ENCODE measurements at regions not wholly inside any gene's neighbourhood (a gene's known extent, or its start where the extent isn't known, plus 50 kb on each side); places are given as distances from the start of the nearest gene placed in this dataset.
"Not testable (repeated sequence)": the region's sequence is repeated elsewhere in the genome, so short reads cannot be mapped to it uniquely, and the experiment has no call there.

DNA sequence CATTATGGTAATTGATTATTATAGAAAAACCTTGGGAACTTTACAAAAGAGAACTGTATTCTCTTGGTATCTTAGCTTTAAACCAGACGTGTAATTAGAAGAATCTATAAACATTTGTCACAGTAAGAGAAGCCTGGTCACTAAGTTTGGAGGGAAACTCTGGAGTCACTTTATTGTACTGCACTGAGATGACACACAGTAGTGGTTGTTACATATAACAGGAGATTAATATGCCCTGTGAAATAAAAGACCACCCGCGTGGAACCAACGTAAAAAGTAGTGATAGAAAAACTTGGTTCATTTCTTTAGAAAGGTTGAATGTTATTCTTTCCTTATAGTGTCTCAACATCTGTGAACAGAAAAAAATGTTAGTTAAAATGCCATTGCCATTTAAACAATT, 416.1 kb downstream of the MDFIC start:
- no peak for DNase-seq

DNA sequence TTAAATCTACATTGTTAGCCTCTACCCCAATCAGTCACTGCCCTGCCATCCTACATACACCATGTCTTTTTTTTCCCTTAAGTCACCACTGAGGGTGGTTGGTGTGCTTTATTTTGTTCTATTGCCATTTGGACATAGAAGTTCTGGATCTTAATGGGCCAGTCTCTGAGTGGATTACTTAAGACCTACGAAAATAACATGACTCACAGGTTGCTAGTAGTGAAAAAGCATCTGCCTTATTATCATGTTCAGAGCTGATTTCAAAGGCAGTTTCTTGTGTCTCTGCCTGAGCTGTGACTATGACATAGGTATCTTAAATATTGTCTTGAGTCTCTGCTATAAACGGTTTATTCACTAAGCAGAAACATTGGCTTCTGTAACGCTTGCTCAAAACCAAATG, 410.8 kb downstream of the MDFIC start:
- DNase-seq = no peak

DNA sequence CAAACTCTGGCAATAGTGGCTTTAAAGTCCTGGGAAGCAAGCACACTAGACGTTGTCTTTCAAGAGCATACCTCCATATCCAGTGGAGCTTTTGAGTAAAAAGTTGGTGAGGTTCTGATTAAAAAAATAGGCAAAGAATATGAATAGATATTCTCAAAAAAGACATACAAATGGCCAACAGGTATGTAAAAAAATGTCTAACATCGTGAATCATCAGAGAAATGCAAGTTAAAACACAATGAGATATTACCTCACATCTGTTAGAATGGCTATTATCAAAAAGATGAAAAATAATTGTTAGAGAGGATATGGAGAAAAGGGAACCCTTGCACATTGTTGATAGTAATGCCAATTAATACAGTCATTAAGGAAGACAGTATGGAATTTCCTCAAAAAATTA, 407.1 kb downstream of the MDFIC start:
- DNase-seq = no peak

DNA sequence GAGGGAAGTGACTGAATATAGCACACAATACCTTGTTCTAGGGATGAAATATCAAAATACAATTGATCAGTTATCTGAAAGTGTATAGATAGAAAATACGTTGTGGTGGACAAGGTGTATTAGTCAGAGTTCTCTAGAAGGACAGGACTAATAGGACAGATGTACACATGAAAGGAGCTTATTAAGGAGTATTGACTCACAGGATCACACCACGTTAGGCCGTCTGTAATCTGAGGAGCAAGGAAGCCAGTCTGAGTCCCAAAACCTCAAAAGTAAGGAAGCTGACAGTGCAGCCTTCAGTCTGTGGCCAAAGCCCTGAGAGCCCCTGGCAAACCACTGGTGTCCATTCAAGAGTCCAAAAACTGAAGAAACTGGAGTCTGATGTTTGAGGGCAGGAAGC, 406.1 kb downstream of the MDFIC start:
- DNase-seq = no peak

- no peak for DNase-seq
Observed at GRCh38 chr7:115327326-115327725, 405.4 kb downstream of the MDFIC start.

DNA sequence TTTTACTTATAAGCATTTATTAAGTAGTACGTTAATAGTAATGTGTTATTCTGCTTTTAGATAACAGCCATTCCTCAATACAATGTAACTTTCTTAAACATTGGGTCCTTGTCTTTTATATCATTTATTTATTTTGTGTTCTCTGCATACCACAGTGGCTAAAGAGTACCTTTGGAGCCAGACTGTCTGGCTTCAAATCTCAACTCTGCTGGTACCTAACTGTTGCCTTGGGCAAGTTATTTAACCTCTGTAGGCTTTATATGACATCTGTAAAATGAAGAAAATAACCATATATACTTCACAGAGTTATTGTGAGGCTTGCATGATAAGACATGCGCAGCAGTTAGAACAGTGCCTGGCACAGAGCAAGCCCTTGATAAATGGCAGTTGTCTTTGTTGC, 397.6 kb downstream of the MDFIC start:
- DNase-seq = no peak

DNA sequence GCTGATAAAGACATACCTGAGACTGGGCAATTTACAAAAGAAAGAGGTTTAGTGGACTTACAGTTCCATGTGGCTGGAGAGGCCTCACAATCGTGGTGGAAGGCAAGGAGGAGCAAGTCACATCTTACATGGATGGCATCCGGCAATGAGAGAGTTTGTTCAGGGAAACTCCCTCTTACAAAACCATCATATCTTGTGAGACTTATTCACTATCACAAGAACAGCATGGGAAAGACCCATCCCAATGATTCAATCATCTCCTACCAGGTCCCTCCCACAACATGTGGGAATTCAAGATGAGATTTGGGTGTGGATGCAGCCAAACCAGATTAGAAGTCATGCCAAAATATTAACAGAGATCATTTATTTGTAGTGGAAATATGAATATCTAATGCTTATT, 388.4 kb downstream of the MDFIC start:
- DNase-seq = not testable (repeated sequence)

DNA sequence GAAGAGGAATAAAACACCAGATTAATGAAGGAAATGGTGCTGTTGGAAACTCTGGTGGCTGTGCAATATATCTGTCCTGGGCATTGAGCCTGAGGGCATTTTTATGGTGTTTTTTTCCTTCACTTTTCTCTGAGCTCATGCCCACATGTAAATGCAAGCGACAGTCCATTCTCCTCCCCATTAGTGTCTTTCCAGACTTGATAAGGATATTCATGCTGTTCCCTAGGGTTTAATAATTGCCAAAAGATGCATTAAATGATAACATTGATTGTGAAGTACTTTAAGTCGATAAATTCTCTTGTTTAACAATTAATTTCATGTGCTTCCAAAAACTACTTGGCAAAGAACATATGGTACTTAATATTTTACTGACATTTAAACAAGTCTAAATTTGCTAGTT, 384.7 kb downstream of the MDFIC start:
- DNase-seq = no peak

DNA sequence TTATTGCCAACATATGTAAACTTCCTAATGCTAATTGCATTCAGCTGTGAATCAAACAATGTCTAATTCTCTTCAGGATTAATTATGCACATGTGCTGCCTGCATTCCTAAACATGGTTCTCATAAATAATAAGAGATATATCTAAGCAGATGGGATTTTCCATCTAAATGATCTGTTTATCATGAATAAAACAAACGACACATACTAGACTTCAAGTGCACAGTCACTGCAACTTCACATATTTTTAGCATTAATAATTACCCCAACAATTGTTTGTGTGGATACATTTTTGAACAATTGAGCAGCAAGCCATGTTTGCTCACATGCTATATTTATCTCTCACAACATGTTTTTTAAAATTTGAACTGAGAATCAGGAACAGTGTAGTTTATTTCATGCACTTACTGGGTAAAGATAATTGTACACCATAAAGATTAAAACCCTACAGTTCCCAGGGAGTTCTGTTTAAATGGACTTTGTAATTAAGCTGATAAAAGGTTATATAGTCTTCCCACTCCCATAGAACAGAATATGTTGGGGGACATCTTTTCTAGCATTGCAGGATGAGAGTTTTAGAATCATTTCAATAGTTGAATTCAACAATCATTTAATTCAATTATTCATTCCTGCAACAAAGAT, 378.5 kb downstream of the MDFIC start:
- DNase-seq = peak; percentile 52

DNA sequence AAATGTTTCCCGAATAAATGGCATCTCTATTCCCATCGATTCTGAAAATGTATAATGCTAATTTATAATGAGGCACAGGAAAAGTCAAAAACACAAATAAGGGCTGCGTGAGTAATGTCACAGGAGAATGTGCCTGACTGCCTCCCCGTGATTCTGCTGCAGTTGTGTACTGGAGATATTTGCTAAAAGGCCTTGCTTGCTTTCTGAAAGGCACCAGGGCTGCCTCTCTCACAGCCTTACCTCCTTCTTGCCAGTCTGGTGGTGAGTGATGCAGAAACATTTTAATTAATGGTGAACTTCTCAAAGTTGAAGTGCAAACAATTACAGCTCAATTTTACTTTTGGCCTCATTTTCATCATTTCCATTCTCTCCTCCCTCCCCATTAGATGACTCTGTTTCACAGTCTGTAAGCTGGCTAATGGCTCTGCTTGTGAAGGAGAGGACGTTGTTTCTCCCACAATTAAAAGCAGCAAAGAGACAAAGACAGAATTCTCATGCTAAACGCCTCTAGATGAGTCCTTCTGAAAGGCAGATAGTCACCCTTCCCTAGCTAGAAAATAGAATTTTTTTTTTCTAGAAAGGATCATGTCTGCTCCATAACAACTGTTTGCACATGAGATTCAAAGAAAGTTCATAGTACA, 377.6 kb downstream of the MDFIC start:
- no peak for DNase-seq

- peak; percentile 66 for DNase-seq
Observed at GRCh38 chr7:115297656-115298055, 375.8 kb downstream of the MDFIC start.

- no peak for DNase-seq
Observed at GRCh38 chr7:115293628-115294240, 371.8 kb downstream of the MDFIC start.

DNA sequence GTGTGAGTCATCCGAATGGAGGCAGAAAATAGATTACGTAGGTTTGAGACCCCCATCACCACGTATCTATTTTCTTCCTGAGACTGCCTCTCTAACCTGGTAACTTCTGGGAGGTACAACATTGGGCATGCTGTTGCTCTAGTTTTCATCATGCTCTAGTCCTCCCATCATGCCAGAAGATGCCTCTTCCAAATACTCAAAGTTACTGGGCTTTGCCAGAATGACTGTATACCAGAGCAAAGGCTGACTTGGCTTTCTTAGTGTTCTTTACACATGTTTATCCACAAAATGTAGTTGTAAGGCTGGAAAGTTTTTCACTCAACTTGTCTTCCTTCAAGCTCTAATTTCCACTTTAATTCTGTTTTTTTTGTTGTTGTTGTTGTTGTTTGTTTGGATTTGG, 370.5 kb downstream of the MDFIC start:
- DNase-seq = no peak

DNA sequence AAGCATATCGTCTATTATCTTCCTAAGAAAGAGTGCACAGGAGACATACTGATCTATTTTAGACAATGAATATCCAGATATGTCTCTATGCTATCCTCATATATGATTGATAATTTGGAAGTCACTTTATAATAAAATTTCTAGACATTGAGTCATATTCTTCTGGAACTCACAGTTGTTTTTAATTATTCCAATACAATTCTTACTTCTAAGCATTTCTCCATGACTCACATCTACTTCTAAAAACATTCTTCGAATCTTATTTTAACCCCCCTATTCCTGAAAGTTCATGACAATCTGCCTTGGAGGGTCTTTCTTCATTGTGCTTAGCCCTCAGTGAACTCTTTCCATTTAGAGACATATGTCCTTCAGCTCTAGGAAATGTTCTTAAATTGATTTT, 368.1 kb downstream of the MDFIC start:
- no peak for DNase-seq

DNA sequence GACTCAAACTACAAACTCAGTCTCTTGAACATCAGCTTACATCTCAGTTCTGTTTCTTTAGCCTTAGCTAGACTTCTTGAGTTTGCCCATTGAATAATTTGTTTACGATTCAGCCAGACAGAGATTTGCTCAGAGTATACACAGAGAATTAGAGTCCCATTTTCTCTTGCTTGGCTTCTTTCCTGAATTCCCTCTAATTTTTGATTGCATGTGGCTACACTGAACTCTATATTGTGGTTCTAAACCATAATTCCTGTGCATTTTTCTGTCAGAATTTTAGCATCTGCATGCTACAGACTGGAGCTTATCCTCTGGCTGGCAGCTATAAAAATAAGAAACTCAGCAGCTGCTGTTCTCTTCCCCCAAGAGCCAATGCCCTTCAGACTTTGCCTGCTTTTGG, 354.9 kb downstream of the MDFIC start:
- no peak for DNase-seq

GRCh38 chr7:115273855-115274254, 352.0 kb downstream of the MDFIC start:
- DNase-seq = not testable (repeated sequence)

GRCh38 chr7:115273139-115273772, 351.4 kb downstream of the MDFIC start:
- DNase-seq = no peak

- DNase-seq = no peak
Observed at GRCh38 chr7:115271332-115272235, 349.7 kb downstream of the MDFIC start.

DNA sequence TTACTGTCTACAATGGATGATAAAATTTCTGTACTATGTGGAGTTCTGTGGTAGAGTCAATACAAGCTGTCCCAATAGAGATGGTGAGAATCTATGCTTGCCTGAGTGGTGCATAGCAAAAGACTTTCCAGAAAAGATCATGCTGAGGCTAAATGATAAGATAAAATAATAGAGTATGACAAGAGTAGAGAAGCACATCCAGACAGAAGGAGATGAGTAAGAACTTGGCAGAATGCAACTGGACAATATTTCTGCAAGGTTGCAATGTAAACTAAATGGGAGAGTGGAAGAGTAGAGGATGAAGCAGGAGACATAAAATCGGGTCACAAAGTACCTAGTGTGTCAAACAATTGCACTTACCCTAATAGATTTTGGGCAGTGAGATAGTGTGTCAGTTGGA, 347.6 kb downstream of the MDFIC start:
- no peak for DNase-seq

- no peak for DNase-seq
Observed at GRCh38 chr7:115267503-115267902, 345.6 kb downstream of the MDFIC start.

DNA sequence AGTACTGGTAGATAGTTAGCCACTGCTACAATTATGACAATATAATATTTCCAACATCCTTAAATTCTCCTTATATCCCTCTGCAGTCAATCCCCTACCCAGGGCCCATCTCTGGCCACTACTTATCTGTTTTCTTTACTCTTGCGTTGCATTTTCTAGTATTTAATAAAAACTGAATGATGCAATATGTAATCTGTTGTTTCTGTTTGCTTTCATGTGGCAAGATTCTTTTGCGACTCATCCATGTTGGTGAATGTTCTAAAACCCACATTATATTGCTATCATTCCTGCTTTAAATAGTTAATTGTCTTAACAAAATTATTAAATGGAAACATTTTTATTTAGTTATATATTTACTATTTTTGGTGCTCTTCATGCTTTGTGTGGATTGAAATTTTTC, 338.5 kb downstream of the MDFIC start:
- peak; percentile 12 for DNase-seq

DNA sequence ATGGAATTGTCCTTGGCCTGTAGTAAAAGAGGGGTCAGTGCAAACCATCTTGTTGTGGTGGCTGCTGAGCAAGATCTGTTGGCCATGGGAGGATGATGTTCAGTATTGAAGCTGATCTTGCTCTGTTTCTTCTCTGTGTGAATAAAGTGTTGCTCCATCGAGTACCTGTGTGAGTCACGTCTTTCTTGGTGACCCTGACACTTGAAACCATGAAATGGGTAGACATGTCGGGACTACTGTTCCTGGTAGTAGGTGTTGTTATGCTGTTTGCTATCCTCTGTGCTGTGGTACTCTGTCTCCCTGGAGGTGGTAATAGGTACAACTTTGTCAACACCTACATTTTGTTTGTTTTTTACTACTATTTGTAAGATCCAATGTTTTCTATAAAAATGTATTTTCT, 330.6 kb downstream of the MDFIC start:
- peak; percentile 38 for DNase-seq

GRCh38 chr7:115249080-115249479, 327.2 kb downstream of the MDFIC start:
- no peak for DNase-seq
